Stimulated activated effector memory CD8-positive, alpha-beta T cell treated with anti-CD3 and anti-CD28 coated beads, Interleukin-12 subunit alpha, Interleukin-12 subunit beta, amount 100 ng/mL, for 72 hours (primary cell): ENCODE measurements at regions not wholly inside any gene's neighbourhood (a gene's known extent, or its start where the extent isn't known, plus 50 kb on each side); places are given as distances from the start of the nearest gene placed in this dataset.
A peak's percentile ranks its signal among the peaks of the same experiment; 100 is the strongest.

Experiments used
- ATAC-seq: fragments of 150-1000 bp; cut with Tn5 transposase; 2 replicates; pipeline ENCODE4 v1.10.0; 2021
- DNase-seq, 2 donors: peaks; one replicate each; pipeline ENCODE4 v3.0.0; 2021 to 2022; ENCODE audit warnings: low spot score in 2 of 2
- H3K27ac Mint-ChIP-seq: one replicate; pipeline ENCODE4 v1.8.0; 2022; ENCODE audit warnings: mild to moderate bottlenecking, mixed read lengths
- H3K36me3 Mint-ChIP-seq: one replicate; pipeline ENCODE4 v1.8.0; 2022; ENCODE audit warnings: mild to moderate bottlenecking, mixed read lengths
- H3K4me1 Mint-ChIP-seq: one replicate; pipeline ENCODE4 v1.8.0; 2022; ENCODE audit warnings: mixed read lengths
- H3K4me3 Mint-ChIP-seq: one replicate; pipeline ENCODE4 v1.8.0; 2022; ENCODE audit warnings: mild to moderate bottlenecking, mixed read lengths
- H3K9me3 Mint-ChIP-seq: one replicate; pipeline ENCODE4 v1.8.0; 2022; ENCODE audit warnings: mixed read lengths

- no peak overlapping the region for H3K27ac Mint-ChIP-seq
- ATAC-seq (no peak), DNase-seq (no peak)
- H3K36me3 Mint-ChIP-seq = no peaks in the 10 kb centered on the region
- H3K4me3 Mint-ChIP-seq = no peak overlapping the region
- no peaks in the 10 kb centered on the region for H3K9me3 Mint-ChIP-seq
- no peaks in the 10 kb centered on the region for H3K4me1 Mint-ChIP-seq
These were observed 393.7 kb upstream of the DYNLRB2 start for GRCh38 chr16:80147026-80147655.

- no peaks in the 10 kb centered on the region for H3K36me3 Mint-ChIP-seq
- ATAC-seq (peak; percentile 66), DNase-seq (no peak)
- no peaks in the 10 kb centered on the region for H3K9me3 Mint-ChIP-seq
- H3K27ac Mint-ChIP-seq = no peak overlapping the region
- no peak overlapping the region for H3K4me3 Mint-ChIP-seq
- no peaks in the 10 kb centered on the region for H3K4me1 Mint-ChIP-seq
These were observed 396.6 kb upstream of the DYNLRB2 start for GRCh38 chr16:80144191-80144590.

DNA sequence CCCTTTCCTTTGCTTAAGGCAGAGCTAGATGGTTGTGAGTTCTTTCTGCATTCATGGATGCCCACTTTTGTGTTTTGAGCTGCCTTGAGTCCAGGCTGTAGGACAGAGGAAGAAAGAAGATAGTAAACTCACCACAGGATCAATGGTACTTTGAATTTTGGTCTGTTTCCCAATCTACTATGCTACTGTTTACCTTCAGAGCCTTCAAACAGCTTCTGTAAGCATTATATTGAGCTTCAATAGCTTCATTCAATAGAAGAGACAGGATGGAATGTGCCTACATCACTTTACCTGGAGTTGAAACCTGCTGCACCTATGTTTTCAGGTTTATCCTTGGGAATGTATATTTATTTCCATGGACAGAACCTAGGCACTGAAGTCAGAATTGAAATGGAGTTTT is 397.9 kb upstream of the DYNLRB2 start:
- ATAC-seq = no peak
- H3K4me3 Mint-ChIP-seq = no peak overlapping the region
- no peak for DNase-seq

GRCh38 chr16:80142281-80142680 is 398.5 kb upstream of the DYNLRB2 start:
- ATAC-seq (no peak), DNase-seq (no peak)
- Mint-ChIP-seq H3K36me3 (no peaks in the 10 kb centered on the region), H3K4me3 (no peak overlapping the region), H3K27ac (no peak overlapping the region), H3K4me1 (no peaks in the 10 kb centered on the region), H3K9me3 (no peaks in the 10 kb centered on the region)

More for the DNA sequence above, 397.9 kb upstream of the DYNLRB2 start:
- Mint-ChIP-seq H3K4me1 (no peaks in the 10 kb centered on the region), H3K9me3 (no peaks in the 10 kb centered on the region), H3K36me3 (no peaks in the 10 kb centered on the region), H3K27ac (no peak overlapping the region)

DNA sequence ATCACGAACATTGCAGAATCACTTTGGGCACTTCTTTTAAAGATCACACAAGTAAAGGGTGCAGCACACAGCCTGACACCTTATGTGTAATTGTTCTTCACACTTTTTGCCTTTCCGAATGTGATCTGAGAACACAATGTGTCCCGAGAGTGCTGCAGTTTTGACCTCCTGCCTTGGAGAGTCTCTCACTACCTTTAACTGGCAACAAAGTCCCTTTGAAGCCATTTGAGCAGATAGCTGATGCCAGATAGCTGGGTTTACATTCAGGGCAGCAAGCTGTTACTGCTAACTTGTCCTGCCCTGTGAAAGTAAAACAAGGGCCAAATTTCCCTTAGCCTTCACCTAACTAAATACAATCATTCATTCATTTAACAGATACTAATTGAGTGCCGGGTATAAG is 411.0 kb upstream of the DYNLRB2 start:
- DNase-seq = no peak
- no peak for ATAC-seq
- no peak overlapping the region for H3K27ac Mint-ChIP-seq
- H3K4me1 Mint-ChIP-seq = no peaks in the 10 kb centered on the region
- H3K36me3 Mint-ChIP-seq = no peaks in the 10 kb centered on the region
- H3K9me3 Mint-ChIP-seq = no peaks in the 10 kb centered on the region
- H3K4me3 Mint-ChIP-seq = no peak overlapping the region

- H3K4me1 Mint-ChIP-seq = no peaks in the 10 kb centered on the region
- ATAC-seq = no peak
- H3K4me3 Mint-ChIP-seq = no peak overlapping the region
- no peak overlapping the region for H3K27ac Mint-ChIP-seq
- no peaks in the 10 kb centered on the region for H3K36me3 Mint-ChIP-seq
- H3K9me3 Mint-ChIP-seq = no peaks in the 10 kb centered on the region
- no peak for DNase-seq
These were observed 415.1 kb upstream of the DYNLRB2 start for GRCh38 chr16:80125677-80126076.

GRCh38 chr16:80123189-80123588 is 417.6 kb upstream of the DYNLRB2 start:
- H3K4me1 Mint-ChIP-seq = no peaks in the 10 kb centered on the region
- no peaks in the 10 kb centered on the region for H3K9me3 Mint-ChIP-seq
- H3K4me3 Mint-ChIP-seq = no peak overlapping the region
- DNase-seq (no peak), ATAC-seq (no peak)
- no peaks in the 10 kb centered on the region for H3K36me3 Mint-ChIP-seq
- no peak overlapping the region for H3K27ac Mint-ChIP-seq

- ATAC-seq (no peak), DNase-seq (no peak)
These were observed 418.7 kb upstream of the DYNLRB2 start for GRCh38 chr16:80122115-80122514.

DNA sequence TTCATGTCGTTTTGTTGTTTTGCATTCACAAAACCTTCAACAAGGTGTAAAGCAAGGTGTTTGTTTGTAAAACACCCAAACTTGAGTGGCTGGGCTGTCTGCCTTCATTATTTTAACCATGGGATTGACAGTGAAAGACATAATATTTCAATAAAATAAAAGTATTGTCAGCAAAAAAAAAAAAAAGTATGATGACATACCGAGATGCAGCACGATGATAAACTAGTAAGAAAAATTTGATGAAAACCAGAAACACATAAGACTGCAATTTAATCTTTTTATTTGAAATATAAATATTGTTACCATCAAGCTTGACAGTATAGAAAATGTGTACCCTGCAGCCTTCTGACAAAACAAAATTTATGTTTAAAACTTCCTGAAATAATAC is 419.3 kb upstream of the DYNLRB2 start:
- Mint-ChIP-seq H3K4me3 (no peak overlapping the region), H3K9me3 (no peaks in the 10 kb centered on the region), H3K4me1 (no peaks in the 10 kb centered on the region), H3K27ac (no peak overlapping the region), H3K36me3 (no peaks in the 10 kb centered on the region)
- ATAC-seq (no peak), DNase-seq (no peak)

More at GRCh38 chr16:80122115-80122514, 418.7 kb upstream of the DYNLRB2 start:
- no peaks in the 10 kb centered on the region for H3K9me3 Mint-ChIP-seq
- H3K4me1 Mint-ChIP-seq = no peaks in the 10 kb centered on the region
- no peaks in the 10 kb centered on the region for H3K36me3 Mint-ChIP-seq
- H3K4me3 Mint-ChIP-seq = no peak overlapping the region
- H3K27ac Mint-ChIP-seq = no peak overlapping the region

DNA sequence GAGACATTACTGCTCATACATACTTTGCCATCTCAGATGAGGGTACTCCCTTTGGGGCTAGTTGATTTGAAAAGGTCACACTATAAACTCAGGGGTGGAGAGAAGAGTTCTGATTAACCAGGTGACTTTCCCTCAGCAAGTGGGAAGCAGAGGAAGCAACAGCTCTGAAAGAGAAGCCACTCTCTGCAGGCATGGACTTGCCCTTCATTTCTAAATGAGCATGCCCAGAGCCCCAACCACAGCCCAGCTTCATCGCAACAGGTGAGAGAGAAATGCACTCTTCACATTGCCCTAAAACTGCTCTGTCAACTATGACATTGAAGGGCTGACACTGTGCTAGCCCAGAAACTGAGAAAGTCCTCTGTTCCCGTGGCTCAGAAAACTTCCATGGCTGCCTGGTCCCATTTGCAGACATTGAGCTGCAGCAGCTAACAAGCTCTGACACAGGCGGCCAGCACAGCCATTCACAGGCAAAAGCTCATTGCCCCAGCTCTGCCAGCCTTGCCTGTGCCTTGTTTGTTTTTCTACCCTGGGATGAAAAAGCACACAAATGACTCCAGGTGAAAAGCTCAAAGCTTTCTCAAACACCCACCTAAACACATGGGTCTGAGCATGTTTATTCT is 419.8 kb upstream of the DYNLRB2 start:
- Mint-ChIP-seq H3K36me3 (no peaks in the 10 kb centered on the region), H3K27ac (no peak overlapping the region), H3K4me1 (no peaks in the 10 kb centered on the region), H3K4me3 (no peak overlapping the region), H3K9me3 (no peaks in the 10 kb centered on the region)
- DNase-seq (no peak), ATAC-seq (no peak)

DNA sequence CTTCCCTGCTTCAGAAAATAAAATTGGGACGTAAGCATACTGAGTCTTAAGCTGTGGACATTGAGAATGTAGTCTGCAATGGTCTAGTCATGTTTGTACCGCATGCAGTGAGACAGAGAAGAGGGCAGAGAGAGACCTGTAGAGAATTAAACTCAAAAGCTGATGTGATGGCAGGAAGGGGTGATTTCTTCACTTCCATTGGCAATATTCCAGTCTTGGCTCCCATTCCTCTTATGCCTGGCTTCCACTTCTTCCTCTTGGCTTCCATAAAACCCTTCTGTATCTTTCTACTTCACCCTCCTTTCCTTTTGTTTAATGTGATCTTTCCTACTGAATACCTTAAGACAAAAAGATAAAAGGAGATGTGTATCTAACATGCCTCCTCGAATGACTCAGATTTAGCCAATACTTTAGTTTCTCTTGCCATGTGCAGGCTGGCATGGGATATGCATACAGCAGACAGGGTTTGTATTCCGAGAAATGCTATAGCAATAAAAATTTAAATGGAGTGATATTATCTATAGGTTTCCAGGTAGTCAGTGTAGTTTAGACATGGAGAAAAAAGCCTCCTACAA is 423.1 kb upstream of the DYNLRB2 start:
- DNase-seq (no peak), ATAC-seq (no peak)
- Mint-ChIP-seq H3K4me3 (no peak overlapping the region), H3K4me1 (no peaks in the 10 kb centered on the region), H3K9me3 (no peaks in the 10 kb centered on the region), H3K27ac (no peak overlapping the region), H3K36me3 (no peaks in the 10 kb centered on the region)

DNA sequence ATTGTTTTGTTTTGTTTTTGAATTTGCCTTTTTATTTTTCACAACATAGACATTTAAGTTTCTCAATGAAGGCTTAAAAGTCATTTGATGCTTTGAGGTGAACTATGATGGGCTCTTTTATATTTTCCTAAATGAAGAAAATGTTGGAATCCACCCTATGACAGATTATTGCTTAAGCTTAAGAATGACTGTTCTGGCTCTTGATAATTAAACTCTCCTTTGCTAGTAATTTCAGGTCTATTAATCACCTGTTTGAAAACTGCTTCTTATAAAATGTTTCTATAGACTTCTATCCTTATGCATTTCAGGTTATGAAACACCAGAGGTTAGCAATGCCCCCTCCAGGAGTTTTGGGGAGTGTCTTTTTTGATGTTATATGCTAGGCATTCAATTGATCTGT is 424.1 kb upstream of the DYNLRB2 start:
- Mint-ChIP-seq H3K4me1 (no peaks in the 10 kb centered on the region), H3K27ac (no peak overlapping the region), H3K4me3 (no peak overlapping the region), H3K9me3 (no peaks in the 10 kb centered on the region), H3K36me3 (no peaks in the 10 kb centered on the region)
- ATAC-seq (no peak), DNase-seq (no peak)

- Mint-ChIP-seq H3K4me3 (no peak overlapping the region), H3K36me3 (no peaks in the 10 kb centered on the region), H3K9me3 (no peaks in the 10 kb centered on the region), H3K4me1 (no peaks in the 10 kb centered on the region), H3K27ac (no peak overlapping the region)
- DNase-seq (no peak), ATAC-seq (no peak)
These were observed 426.1 kb upstream of the DYNLRB2 start for GRCh38 chr16:80114699-80115098.

GRCh38 chr16:80113873-80114574 is 426.8 kb upstream of the DYNLRB2 start:
- DNase-seq (no peak), ATAC-seq (no peak)
- H3K36me3 Mint-ChIP-seq = no peaks in the 10 kb centered on the region
- no peaks in the 10 kb centered on the region for H3K4me1 Mint-ChIP-seq
- no peak overlapping the region for H3K4me3 Mint-ChIP-seq
- H3K9me3 Mint-ChIP-seq = no peaks in the 10 kb centered on the region
- no peak overlapping the region for H3K27ac Mint-ChIP-seq

DNA sequence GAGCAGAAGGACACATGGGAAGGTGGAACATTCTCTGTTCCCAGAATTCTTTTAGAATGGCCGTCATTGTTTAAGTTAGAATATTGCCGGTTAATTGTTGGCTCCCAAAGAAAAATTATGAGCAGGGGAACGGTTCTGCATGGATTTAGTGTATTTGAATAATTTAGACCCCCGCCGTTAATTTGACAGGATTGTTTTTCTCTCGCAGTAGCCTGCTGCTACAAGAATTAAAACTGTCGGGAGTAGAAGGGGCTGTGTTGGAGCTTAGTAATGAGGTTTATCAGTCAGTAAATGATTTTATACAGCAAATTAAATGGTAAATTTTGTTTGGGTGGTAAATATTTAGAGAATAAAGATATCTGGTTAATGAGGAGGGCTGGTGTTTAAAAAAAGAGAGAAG is 431.2 kb upstream of the DYNLRB2 start:
- ATAC-seq = no peak
- Mint-ChIP-seq H3K4me1 (no peaks in the 10 kb centered on the region), H3K9me3 (no peaks in the 10 kb centered on the region), H3K4me3 (no peak overlapping the region), H3K36me3 (no peaks in the 10 kb centered on the region), H3K27ac (no peak overlapping the region)
- DNase-seq = no peak

- Mint-ChIP-seq H3K4me3 (no peak overlapping the region), H3K36me3 (no peaks in the 10 kb centered on the region), H3K27ac (no peak overlapping the region), H3K9me3 (no peaks in the 10 kb centered on the region), H3K4me1 (no peaks in the 10 kb centered on the region)
- DNase-seq = no peak
- no peak for ATAC-seq
These were observed 432.9 kb upstream of the DYNLRB2 start for GRCh38 chr16:80107900-80108299.
